Body of pancreas (tissue), 4 donors: ENCODE measurements at regions not wholly inside any gene's neighbourhood (a gene's known extent, or its start where the extent isn't known, plus 50 kb on each side); places are given as distances from the start of the nearest gene placed in this dataset.

ENCODE experiments used
- ATAC-seq: fragments of 150-250 bp; one replicate; pipeline ENCODE4 v1.9.1; 2016
- DNase-seq, 4 donors: peaks; one replicate each; pipeline ENCODE4 v3.0.0-alpha.2; 2019
- H3K27ac ChIP-seq, 4 donors: fragments of 200-600 bp; sonication (generic); 1 replicate in 3 of 4; 2 replicates in 1 of 4; pipeline versions ENCODE4 v1.5.1 to v1.6.1; 2016 to 2019; ENCODE audit warnings: mild to moderate bottlenecking in 1 of 4, mixed read lengths in 1 of 4, moderate library complexity in 1 of 4
- H3K27me3 ChIP-seq, 2 donors: fragments of 200-600 bp; sonication (generic); one replicate each; pipeline ENCODE4 v1.6.0; 2016; ENCODE audit warnings: mild to moderate bottlenecking in 1 of 2
- H3K36me3 ChIP-seq, 2 donors: fragments of 200-600 bp; sonication (generic); replicated peaks in 1 of 2; 2 replicates each; pipeline ENCODE4 v1.5.1; 2016; ENCODE audit warnings: low read depth in 2 of 2; ENCODE audit not compliant: insufficient read depth in 1 of 2
- H3K4me1 ChIP-seq: fragments of 200-600 bp; sonication (generic); one replicate; pipeline ENCODE4 v1.6.0; 2016
- H3K4me3 ChIP-seq, 2 donors: fragments of 200-600 bp; sonication (generic); 1 replicate in 1 of 2; 2 replicates in 1 of 2; pipeline ENCODE4 v1.5.1; 2016 to 2019
- H3K9me3 ChIP-seq, 3 donors: fragments of 200-600 bp; sonication (generic); 1 replicate in 2 of 3; 2 replicates in 1 of 3; pipeline ENCODE4 v1.5.1; 2016
- POLR2A ChIP-seq, 3 donors: fragments of 450-650 bp; IDR thresholded peaks; one replicate each; pipeline ENCODE4 v1.6.1; 2016; ENCODE audit warnings: antibody characterized with exemption in 3 of 3, mild to moderate bottlenecking in 2 of 3
- WGBS, 2 donors: methylation state at CpG; one replicate each; pipeline ENCODE4 v1.1.5; 2017; 5-methylcytosine and 5-hydroxymethylcytosine counted together
- intact Hi-C: fragments of 100-400 bp; cut with DNase I; formaldehyde crosslinking; loops from one replicate; pipeline ENCODE4 v1.15.1; 2023
- TF ChIP-seq, protein P1 (sequence below), 7 experiments: fragments of 450-650 bp in 4 of 7; fragments of 200-600 bp in 3 of 7; sonication (generic) in 3 of 7; IDR thresholded peaks; one replicate each; pipeline ENCODE4 v1.5.1; 2016 to 2019; ENCODE audit warnings: antibody characterized with exemption in 7 of 7

DNA sequence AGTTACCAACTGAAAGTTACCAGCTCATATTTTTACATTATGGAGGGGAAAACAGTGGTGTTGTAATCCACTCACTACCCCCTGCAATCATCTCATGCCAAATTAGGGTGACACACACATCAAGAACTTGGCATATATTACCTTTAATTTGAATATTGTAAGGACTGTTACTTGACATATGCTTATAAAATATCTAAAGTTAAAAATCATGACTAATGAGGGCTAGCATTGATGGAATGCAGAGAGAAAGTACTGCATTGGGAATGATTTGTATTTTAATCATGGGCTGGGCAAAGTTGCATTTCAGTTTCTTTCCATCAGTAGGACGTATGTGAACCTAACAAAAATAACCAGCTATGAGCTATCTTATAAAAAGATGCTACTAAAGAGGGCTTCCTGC is 517.5 kb upstream of the GRIA3 start:
- 22 to 31% methylated on average over 1 of the region's 1 CpG for WGBS, 2 donors
- TF ChIP-seq, protein P1, sequence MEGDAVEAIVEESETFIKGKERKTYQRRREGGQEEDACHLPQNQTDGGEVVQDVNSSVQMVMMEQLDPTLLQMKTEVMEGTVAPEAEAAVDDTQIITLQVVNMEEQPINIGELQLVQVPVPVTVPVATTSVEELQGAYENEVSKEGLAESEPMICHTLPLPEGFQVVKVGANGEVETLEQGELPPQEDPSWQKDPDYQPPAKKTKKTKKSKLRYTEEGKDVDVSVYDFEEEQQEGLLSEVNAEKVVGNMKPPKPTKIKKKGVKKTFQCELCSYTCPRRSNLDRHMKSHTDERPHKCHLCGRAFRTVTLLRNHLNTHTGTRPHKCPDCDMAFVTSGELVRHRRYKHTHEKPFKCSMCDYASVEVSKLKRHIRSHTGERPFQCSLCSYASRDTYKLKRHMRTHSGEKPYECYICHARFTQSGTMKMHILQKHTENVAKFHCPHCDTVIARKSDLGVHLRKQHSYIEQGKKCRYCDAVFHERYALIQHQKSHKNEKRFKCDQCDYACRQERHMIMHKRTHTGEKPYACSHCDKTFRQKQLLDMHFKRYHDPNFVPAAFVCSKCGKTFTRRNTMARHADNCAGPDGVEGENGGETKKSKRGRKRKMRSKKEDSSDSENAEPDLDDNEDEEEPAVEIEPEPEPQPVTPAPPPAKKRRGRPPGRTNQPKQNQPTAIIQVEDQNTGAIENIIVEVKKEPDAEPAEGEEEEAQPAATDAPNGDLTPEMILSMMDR (IDR thresholded peaks at IDR 0.05): no peak
- TF ChIP-seq POLR2A (IDR thresholded peaks at IDR 0.05): no peak
- no peaks in the 10 kb centered on the region for H3K27me3 ChIP-seq
- no peaks in the 10 kb centered on the region for H3K9me3 ChIP-seq
- DNase-seq: no peak
- intact Hi-C loops: no loop called here
- H3K27ac ChIP-seq: no peak overlapping the region
- no peaks in the 10 kb centered on the region for H3K4me1 ChIP-seq
- ATAC-seq: no peak
- no peak overlapping the region for H3K4me3 ChIP-seq
- H3K36me3 ChIP-seq: no peaks in the 10 kb centered on the region

DNA sequence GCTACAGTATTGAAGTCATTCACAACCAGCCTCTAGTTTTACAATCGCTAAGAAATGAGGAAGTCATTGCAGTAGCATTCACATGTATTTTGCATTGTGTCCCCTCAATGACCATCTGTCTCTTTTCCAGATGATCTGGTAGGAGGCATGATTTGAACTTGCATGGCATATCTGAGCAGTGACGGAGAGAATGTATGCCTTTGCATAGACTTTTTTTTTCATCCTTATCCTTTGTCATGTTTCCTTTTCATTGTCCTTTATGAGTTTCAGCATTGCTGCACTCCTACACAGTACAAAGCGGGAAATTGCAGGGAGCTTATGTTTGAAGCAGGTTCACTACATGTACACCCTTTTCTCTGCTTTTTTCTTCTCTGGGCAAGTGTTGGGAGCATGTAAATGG is 516.4 kb upstream of the GRIA3 start:
- TF ChIP-seq, protein P1 (IDR thresholded peaks at IDR 0.05): no peak
- TF ChIP-seq POLR2A (IDR thresholded peaks at IDR 0.05): no peak
- ATAC-seq (no peak), DNase-seq (no peak)
- WGBS, 2 donors: 62 to 74% methylated on average over 3 of the region's 3 CpGs
- no peaks in the 10 kb centered on the region for H3K9me3 ChIP-seq
- H3K4me3 ChIP-seq: no peak overlapping the region
- H3K36me3 ChIP-seq: no peaks in the 10 kb centered on the region
- H3K27me3 ChIP-seq: no peaks in the 10 kb centered on the region
- intact Hi-C loops: no loop called here
- H3K4me1 ChIP-seq: no peaks in the 10 kb centered on the region
- H3K27ac ChIP-seq: no peak overlapping the region

DNA sequence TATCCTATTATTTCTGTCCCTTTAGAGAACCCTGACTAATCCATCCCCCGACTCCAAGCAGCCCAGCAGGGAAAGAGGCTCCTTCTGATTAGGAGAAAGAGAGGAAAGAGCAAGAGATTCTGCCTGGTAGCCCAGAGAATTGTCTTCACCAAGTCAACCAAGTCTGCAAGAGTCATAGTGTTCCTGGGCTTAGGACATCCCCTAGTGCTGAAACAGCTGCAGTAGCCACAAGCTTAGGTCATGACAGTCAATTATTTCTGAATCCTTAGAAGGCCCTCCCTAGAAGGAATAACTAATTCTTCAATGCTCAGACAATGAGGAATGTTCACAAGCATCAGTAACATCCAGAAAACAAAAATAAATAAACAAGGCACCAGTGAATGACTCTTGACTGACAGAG is 480.3 kb upstream of the GRIA3 start:
- Histone ChIP-seq H3K9me3 (no peaks in the 10 kb centered on the region), H3K4me1 (no peaks in the 10 kb centered on the region), H3K27me3 (no peaks in the 10 kb centered on the region), H3K4me3 (no peak overlapping the region), H3K36me3 (no peaks in the 10 kb centered on the region), H3K27ac (no peak overlapping the region)
- WGBS, 2 donors: 42% methylated on average over 1 of the region's 1 CpG; no CpG with 5 or more reads in 1 of the 2 donors
- intact Hi-C loops: no loop called here
- ATAC-seq (no peak), DNase-seq (no peak)
- no peak for TF ChIP-seq POLR2A (IDR thresholded peaks at IDR 0.05)
- TF ChIP-seq, protein P1 (IDR thresholded peaks at IDR 0.05): no peak

DNA sequence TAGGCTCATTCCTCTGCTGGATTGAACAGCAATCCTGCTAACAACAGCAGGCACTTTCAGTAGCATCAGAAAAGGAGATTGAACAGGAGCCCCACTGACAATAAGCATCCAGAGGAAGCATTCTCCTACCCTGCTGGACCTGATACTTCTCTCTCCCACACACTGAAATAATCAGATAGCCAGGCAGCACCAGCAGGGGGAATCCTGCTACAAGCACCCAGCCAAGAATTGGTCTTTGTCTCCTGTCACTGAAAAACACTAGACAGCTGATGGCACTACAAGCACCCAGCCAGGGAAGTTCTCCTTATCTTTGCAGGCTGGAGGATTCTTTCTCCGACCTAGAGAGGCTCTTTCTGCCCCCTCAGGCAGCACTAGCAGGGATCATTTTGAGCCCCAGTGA is 444.3 kb upstream of the GRIA3 start:
- Histone ChIP-seq H3K4me3 (no peak overlapping the region), H3K36me3 (no peaks in the 10 kb centered on the region), H3K4me1 (no peaks in the 10 kb centered on the region), H3K27me3 (no peaks in the 10 kb centered on the region), H3K9me3 (no peaks in the 10 kb centered on the region), H3K27ac (no peak overlapping the region)
- ATAC-seq (no peak), DNase-seq (no peak)
- 0 to 8% methylated on average over 1 of the region's 1 CpG for WGBS, 2 donors
- intact Hi-C loops: no loop called here
- TF ChIP-seq, protein P1 (IDR thresholded peaks at IDR 0.05): no peak
- TF ChIP-seq POLR2A (IDR thresholded peaks at IDR 0.05): no peak

DNA sequence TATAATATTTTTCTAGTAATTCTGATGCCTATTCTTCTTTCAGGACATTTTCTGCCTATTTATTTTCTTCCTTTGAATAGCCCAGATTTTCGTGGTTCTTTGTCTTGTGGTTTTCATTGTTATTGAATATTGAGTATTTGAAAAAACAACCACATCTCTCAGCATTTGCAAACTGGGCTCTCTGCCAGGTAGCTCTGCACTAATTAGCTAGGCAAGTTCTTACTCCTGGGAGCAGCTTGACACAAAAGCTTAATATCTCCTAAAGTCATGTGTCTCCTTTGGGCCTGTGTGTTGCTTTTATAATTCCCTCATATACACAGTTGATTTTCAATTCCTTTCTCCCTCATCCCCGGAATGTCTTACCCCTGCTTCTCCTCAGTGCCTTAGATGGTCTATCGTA is 413.5 kb upstream of the GRIA3 start:
- Histone ChIP-seq H3K4me3 (no peak overlapping the region), H3K27ac (no peak overlapping the region), H3K36me3 (no peaks in the 10 kb centered on the region), H3K4me1 (no peaks in the 10 kb centered on the region), H3K27me3 (no peaks in the 10 kb centered on the region), H3K9me3 (no peaks in the 10 kb centered on the region)
- no peak for TF ChIP-seq POLR2A (IDR thresholded peaks at IDR 0.05)
- TF ChIP-seq, protein P1 (IDR thresholded peaks at IDR 0.05): no peak
- 43 to 59% methylated on average over 3 of the region's 3 CpGs for WGBS, 2 donors
- ATAC-seq (no peak), DNase-seq (no peak)
- intact Hi-C loops: no loop called here
